ENCODE measurements at regions not wholly inside any gene's neighbourhood (a gene's known extent, or its start where the extent isn't known, plus 50 kb on each side); places are given as distances from the start of the nearest gene placed in this dataset.
"Not testable (repeated sequence)": the region's sequence is repeated elsewhere in the genome, so short reads cannot be mapped to it uniquely, and the experiment has no call there.

DNA sequence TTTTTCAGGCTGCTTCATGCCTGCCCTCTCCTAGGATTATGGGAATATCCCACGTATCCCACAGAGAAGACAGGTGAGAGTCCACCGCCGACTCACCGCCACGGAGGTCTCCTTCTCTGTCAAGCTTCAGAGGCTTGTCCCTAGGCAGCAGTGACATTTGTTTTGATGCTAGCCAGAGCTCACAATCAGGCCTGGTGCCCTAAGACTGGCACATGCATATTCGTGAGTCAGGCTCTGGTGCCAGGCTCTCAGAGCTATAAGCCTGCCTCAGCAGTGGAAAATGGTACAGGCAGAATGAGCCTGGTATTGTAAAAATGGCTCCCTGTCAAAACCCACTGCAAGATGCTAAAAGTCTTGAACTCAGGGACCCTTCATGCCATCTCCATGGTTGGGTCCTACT, 65.5 kb downstream of the RBMY1A1 start:
- DNase-seq = no peak

DNA sequence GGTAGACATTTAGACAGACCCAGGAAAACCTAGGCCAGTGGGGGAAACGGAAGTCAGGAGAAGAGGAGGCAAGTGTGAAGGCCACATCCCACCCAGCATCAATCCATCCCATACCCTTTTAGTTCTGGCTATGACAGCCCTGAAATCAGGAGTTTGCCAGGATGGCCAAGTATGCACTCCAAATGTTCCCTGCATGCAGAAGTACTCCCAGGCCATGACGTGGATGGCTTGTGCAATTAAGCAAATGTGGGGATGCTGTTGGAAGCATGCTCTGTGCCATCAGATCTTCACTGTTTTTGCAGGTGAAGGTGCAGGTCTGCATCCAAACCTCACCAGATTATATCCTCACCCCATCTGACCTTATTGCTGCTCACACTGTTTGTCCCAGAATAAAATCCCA, 66.8 kb downstream of the RBMY1A1 start:
- no peak for DNase-seq

DNA sequence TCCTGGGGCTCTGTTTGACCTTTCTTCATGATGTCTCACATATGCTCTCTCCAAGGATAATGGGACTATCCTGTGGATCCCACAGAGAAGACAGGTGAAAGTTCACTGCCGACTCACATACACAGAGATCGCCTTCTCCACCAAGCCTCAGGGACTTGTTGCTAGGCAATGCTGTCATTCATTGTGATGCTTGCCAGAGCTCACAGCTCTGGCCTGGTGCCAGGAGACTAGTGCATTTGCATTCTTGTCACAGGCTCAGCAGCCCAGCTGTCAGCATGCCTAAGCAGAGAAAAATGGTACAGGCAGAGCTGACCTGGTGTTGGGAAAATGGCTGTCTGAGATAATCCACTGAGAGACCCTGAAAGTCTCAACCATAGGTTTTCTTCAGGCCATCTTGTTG, 67.9 kb downstream of the RBMY1A1 start:
- peak; percentile 4 for DNase-seq

DNA sequence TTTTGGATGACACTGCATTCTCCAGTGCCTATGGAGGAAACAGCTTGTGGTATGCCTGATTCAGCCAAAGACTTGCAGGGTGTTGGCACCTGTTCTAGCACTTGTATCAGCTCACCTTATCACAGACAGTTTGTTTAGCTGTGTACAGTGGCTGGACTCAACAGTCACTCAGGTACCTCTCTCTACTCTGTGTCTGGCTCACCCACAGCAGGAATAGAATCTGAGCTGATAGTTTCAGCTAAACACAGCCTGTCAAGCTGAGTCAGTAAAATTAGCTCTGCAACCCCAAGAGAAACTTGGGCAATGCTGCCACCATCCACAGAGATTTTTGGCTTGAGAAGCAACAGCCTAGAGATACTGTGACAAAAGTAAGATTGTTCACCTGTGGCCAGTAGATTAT, 101.5 kb downstream of the RBMY1A1 start:
- no peak for DNase-seq

DNA sequence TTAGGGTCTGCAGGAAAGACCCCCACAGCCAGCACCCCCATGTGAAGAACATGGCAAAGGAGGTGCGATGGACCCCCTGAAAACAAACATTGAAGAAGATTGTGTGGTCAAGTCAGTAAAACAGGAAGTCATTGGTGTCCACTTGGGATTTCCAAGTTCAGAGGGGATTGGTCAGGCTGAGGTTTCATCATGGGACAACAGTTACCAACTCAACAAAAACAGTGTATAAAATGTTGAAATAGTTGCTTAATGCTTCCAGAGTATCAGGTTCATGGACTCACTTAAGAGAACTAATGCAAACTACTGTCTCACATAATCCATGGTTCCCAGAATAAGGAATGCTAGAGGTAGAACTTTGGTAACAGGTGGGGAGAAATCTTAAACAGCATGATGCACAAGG, 115.8 kb downstream of the RBMY1A1 start:
- DNase-seq = no peak

DNA sequence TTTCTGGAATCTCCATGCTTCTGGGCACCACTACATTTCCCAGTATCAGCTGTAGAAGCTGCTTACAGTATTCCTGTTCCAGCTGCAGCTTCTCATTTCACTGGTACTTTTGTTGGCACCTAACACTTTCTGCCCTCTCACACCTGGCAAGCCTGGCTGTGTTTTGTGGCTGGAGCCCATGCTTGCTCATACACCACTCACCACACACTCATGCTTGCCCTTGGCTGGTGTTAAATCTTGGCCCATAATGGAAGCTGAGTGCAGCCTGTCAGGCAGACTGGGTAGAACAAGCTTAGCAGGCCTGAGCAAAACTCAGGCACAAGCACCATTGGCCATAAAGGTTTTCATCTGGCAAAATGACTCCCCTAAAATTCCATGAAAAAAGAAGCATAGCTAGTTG, 124.4 kb downstream of the RBMY1A1 start:
- DNase-seq = not testable (repeated sequence)

DNA sequence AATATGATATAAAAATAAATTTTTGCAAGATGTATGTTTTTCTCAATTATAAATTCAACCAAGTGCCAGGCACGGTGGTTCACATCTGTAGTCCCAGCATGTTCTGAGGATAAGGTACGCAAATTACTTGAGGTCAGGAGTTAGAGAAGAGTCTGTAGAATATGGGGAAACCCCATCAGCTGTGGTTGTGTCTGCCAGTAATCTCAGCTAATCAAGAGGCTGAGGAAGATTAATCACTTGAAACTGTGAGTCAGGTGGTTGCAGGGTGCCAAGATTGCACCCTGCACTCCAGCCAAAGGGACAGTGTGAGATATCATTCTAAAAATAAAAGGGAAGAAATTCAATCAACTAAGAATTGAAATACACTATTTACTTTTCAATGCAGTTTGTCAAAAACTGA, 144.9 kb downstream of the RBMY1A1 start:
- peak; percentile 4 for DNase-seq

DNA sequence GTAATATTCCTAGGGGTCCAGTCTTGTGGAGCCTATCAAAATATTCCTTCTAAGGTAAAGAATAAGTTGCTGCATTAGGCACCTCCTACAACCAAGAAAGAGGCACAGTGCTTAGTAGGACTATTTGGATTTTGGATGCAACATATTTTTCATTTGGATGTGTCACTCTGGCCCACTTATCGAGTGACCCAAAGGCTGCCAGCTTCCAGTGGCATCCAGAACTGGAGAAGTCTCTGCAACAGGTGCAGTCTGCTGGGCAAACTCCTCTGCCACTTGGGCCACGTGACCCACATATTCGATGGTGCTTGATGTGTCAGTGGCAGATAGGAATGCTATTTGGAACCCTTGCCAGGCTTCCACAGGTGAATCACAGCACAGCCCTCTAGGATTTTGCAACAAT, 151.7 kb downstream of the RBMY1A1 start:
- DNase-seq = not testable (repeated sequence)

DNA sequence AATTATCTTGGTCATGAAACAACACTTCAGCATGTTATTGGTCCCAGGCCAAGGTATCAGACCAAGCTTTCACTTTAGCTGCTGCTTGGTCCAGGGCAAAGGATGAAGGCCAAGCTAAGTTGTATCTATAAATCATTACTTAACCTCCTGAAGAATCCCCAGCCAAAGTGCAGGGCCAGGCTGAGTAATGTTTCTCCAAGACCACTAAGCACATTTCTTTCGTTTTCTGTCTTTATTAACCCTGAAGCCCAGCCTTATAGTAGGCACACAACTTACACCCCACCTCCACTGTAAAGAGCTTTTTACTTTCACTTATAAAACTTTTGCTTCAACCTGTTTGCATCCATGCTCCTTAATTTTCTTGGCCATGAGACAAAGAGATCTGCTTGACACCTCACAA, 167.3 kb downstream of the RBMY1A1 start:
- DNase-seq = not testable (repeated sequence)

DNA sequence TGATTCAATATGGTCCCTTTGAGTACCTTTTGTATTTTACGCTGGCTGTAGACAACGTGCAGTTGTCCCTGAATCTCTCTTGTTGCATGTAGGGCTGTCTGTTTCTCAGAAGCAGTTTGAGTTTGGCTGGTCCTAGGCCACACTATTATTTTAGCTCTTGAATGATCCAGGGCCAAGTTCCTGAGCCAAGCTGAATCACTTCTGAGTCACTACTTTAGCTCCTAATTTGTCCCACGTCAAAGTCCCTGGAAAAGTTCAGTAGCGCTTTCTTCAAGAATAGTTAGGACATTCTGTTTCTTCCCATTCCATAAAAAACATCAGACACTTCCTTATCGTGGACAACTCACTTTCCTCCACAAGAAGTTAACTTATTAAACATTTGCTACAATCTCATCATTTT, 168.2 kb downstream of the RBMY1A1 start:
- DNase-seq = not testable (repeated sequence)

DNA sequence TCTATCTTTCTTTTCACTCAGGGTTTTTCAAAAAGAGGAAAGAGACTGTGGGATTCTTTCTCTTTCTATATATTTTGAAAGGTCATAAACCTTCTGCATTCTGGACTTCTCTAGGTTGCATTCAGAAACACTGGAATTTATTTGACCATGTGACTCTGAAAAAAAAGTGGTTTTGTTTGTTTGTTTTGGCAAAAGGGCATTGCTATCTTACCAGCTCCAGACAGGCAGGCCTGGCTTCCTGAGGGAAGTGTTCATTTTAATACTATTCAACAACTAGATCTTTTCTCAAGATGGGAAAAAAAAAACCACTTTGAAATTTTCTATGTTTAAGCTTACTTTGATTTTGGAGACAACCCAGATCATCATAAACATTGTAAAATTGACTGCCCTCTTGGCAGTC, 170.6 kb downstream of the RBMY1A1 start:
- DNase-seq = no peak

DNA sequence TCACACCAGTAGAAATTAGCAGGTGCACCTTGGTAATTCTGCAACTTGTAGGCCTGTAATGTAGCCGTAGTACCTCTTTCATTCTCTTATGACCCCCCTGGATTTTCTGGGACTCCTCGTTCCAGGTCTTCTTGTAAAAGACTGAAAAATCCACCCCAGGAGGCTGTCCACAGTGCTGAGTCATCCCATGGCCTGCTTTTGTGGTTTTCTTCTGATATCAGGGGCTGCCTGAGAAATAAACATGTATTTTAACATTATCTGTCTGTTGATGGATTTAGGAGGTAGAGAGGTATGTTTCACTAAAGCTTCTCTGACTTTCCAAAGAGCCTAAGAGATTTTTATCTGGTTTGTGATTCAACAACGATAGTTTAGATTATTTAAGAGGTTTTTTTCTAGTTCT, 171.9 kb downstream of the RBMY1A1 start:
- peak; percentile 56 for DNase-seq

DNA sequence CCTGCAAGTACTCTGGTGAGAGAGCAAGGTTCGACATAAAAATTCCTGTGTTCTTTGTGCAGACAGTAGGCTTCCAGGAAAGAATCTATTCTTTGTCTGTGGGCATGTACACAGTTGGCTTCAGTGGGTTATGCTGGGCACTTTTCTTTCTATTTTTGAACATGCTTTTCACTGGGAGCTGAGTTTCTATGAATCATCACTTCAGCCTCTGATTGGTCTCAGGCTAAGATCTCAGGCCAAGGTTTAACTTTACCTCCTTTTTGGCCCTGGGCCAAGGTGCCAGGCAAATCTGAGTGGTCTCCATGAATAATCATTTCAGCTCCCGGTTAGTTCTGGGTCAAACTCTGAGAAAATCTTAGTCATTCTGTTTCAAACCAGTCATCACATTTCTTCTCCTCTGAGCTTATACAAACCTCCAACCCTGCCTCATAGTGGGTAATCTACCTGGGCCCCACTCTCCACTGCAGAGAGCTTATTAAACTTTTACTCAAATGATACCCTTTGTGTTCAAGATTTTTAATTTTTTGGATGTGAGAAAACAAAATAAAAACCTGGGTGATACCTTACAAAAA, 158.8 kb downstream of the RBMY1D start:
- not testable (repeated sequence) for DNase-seq

DNA sequence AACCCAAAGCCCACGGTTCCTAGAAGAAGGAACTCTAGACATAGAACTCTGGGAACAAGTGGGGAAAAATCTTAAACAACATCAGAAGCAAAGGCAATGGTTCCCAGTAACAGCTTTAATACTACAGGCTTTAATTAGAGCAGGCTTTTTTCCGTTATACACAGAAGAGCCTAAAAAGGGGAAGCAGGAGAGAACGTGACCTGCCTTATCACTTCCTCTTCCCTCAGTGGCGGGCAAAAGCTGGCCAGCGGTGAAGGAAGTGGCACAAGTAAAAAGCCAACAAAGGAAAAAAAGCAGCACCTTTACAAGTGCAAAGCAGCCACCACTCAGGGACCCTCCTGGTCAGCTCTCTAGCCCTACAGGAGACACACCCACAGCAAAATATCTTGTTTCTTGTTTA, 149.3 kb downstream of the RBMY1D start:
- not testable (repeated sequence) for DNase-seq

DNA sequence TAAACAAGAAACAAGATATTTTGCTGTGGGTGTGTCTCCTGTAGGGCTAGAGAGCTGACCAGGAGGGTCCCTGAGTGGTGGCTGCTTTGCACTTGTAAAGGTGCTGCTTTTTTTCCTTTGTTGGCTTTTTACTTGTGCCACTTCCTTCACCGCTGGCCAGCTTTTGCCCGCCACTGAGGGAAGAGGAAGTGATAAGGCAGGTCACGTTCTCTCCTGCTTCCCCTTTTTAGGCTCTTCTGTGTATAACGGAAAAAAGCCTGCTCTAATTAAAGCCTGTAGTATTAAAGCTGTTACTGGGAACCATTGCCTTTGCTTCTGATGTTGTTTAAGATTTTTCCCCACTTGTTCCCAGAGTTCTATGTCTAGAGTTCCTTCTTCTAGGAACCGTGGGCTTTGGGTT, 134.1 kb downstream of the RBMY1D start:
- DNase-seq = not testable (repeated sequence)

DNA sequence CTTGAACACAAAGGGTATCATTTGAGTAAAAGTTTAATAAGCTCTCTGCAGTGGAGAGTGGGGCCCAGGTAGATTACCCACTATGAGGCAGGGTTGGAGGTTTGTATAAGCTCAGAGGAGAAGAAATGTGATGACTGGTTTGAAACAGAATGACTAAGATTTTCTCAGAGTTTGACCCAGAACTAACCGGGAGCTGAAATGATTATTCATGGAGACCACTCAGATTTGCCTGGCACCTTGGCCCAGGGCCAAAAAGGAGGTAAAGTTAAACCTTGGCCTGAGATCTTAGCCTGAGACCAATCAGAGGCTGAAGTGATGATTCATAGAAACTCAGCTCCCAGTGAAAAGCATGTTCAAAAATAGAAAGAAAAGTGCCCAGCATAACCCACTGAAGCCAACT, 126.5 kb downstream of the RBMY1D start:
- not testable (repeated sequence) for DNase-seq

DNA sequence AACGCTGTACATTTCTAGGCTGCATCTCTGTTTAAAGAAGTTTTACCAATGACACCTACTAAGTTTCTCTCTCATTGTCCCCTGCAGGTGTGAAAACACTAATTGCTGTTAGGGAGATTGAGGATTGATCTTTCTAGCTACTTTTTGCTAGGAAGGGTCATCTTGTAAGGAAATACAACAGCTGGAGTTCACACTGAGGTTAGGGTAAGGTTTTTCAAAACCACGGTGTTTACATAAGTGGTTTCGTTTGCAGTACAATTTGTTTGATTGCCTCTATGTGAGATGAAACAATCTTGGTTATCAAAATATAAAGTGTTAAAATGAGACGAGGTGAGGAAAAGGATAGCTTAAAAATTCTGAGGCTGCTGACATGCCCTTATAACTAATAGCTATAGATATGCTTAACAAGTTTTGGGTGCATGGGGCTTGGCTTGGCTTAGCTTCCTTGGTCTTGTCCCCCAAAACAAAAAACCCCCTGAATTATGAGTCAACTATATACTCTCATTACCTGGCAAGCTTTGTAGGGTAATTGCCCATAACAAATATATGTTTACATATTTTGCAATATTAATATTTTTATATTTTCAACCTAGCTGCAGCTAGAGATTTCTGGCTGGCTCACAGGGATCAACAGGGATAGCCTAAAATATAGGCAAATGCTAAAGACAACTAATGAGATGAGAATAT, 112.0 kb downstream of the RBMY1D start:
- DNase-seq = not testable (repeated sequence)

DNA sequence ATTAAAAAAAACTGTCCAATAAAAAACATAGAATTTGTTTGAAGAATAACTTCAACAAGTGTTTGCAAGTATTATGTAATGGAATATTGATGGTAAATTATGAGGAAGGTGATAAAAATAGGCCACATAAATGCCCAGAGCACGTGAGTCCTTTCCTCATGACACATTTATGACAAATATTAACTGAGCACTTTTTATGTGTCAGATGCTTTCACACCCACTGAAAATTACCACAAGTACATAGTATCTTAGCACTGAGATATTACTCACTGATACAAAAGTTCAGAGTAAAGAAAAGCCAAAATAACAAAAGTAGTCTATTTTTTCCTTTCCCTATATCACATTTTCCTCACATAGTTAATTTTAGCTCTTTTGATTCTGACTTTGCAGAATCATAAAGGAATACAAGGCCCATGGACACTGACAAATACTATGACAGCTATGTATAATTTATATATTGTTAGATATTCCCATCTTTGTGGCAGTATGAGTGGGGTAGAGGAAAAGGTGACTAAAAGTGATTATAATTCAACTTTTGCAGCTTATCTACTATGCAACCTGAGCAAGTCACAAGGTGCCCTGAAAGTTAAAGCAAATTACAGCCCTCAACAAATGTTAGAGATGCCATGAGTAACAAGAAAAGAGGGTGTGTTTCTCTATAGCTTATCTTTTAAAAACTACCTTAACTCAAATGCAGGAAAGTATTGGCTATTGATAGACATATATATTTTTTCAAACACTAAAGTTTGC, 80.7 kb downstream of the RBMY1D start:
- no peak for DNase-seq

DNA sequence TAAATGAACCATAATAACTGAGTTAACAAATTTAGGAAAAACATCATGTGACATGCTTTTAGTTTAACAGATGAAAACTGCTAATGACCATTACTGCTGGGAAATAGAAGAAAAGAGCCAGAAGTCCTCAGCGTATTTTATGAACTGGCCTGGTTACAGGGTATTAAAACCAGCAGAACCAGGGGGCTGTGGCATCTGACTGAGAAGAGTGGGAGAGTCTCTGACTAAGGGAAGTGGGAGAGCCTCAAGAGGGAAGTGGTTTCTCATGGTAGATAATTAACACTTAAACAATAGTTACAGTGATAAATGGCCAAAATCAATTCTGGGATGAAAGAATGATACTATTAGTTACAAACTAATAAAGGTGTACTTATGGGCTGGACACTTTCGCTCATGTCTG, 79.8 kb downstream of the RBMY1D start:
- DNase-seq = peak; percentile 38

DNA sequence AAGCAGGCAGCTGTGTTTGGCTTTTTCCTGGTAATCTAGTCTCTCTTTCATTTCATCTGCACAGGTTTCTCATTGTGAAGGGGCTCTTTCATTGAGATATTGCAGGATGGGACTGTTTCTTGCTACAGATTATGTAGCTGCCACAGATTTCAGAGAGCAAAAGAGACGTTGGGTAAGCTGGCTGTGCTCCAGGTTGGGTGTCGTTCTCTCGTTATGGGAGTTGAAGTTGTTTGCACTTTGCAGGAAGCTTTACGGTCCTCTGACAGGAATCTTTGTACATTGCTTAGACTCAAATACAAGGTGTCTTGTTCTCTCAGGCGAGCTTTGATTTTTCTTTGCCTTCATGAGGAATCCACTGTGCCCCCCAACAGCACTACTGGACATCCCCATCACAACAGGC, 72.4 kb downstream of the RBMY1D start:
- DNase-seq = no peak

DNA sequence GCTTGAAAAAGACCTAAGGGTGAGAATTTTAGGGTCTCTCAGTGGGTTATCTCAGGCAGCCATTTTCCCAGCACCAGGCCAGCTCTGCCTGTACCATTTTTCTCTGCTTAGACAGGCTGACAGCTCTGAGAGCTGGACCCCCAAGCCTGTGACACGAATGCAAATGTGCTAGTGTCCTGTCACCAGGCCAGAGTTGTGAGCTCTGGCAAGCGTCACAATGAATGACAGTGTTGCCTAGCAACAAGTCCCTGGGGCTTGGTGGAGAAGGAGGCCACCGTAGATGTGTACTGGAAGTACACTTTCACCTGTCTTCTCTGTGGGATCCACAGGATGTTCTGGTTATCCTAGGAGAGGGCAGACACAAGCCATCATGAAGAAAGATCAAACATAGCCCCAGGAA, 66.7 kb downstream of the RBMY1D start:
- no peak for DNase-seq
